ENCODE measurements at regions not wholly inside any gene's neighbourhood (a gene's known extent, or its start where the extent isn't known, plus 50 kb on each side); places are given as distances from the start of the nearest gene placed in this dataset.

DNA sequence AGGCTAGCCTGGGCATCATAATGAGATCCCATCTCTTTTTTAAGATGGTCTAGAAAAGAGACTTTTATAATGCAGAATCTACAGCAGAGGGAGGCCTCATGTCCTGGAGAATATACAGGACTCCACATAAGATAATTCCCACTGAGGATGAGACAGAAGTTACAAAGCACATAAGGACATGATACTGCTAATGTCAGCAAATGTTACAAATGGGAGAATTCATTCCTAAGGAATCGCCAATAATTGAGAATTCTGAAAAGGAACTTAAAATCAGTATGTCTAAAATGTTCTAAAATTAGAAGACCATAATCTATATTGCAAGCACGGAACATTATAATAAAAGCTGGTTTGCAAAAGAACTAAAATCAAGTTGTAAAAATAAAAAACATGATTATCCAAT lies 131.6 kb upstream of the PKDCC start:
- intact Hi-C loops (cut with DNase I; ENCODE audit: low total_unique reads) = no loop called here
- no peaks in the 10 kb centered on the region for H3K9me3 ChIP-seq
- H3K36me3 ChIP-seq = no peaks in the 10 kb centered on the region
- H3K27me3 ChIP-seq = no peaks in the 10 kb centered on the region
- TF ChIP-seq CTCF (IDR thresholded peaks at IDR 0.05) (no peak), POLR2A (IDR thresholded peaks at IDR 0.05) (no peak)
- H3K27ac ChIP-seq = no peak overlapping the region
- DNase-seq = no peak
- H3K4me3 ChIP-seq = no peak overlapping the region
- peaks cover 0 to 3% of the 10 kb centered on the region in 2 donors for H3K4me1 ChIP-seq

DNA sequence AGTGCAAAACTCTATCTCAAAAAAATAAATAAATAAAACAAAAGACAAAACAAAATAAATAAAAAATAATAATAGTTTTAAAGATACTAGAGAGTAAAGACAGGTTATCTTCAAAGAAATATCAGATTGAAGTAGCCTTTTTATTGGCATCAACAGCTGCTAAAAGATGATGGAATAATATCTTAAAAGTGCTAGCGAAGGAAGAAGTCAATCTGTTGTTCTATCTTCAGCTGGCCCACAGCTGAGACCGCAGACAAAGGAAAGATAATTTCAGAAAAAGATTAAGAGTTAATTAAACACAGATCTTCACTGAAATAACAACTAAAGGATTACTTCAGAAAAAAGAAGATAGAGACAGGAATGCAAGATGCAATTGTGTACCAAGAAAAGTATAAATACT lies 130.2 kb upstream of the PKDCC start:
- no peaks in the 10 kb centered on the region for H3K9me3 ChIP-seq
- no peak for TF ChIP-seq POLR2A (IDR thresholded peaks at IDR 0.05)
- TF ChIP-seq CTCF (IDR thresholded peaks at IDR 0.05) = no peak
- no peaks in the 10 kb centered on the region for H3K27me3 ChIP-seq
- no peaks in the 10 kb centered on the region for H3K36me3 ChIP-seq
- no peak for DNase-seq
- H3K27ac ChIP-seq = no peak overlapping the region
- H3K4me1 ChIP-seq = no peaks in the 10 kb centered on the region
- intact Hi-C loops (cut with DNase I; ENCODE audit: low total_unique reads) = no loop called here
- no peak overlapping the region for H3K4me3 ChIP-seq

GRCh38 chr2:41919135-41919534 lies 128.7 kb upstream of the PKDCC start:
- no peaks in the 10 kb centered on the region for H3K36me3 ChIP-seq
- TF ChIP-seq POLR2A (IDR thresholded peaks at IDR 0.05) (no peak), CTCF (IDR thresholded peaks at IDR 0.05) (no peak)
- H3K4me1 ChIP-seq = no peaks in the 10 kb centered on the region
- no peaks in the 10 kb centered on the region for H3K27me3 ChIP-seq
- H3K9me3 ChIP-seq = no peaks in the 10 kb centered on the region
- H3K27ac ChIP-seq = no peak overlapping the region
- no peak for DNase-seq
- intact Hi-C loops (cut with DNase I; ENCODE audit: low total_unique reads) = no loop called here
- H3K4me3 ChIP-seq = no peak overlapping the region

DNA sequence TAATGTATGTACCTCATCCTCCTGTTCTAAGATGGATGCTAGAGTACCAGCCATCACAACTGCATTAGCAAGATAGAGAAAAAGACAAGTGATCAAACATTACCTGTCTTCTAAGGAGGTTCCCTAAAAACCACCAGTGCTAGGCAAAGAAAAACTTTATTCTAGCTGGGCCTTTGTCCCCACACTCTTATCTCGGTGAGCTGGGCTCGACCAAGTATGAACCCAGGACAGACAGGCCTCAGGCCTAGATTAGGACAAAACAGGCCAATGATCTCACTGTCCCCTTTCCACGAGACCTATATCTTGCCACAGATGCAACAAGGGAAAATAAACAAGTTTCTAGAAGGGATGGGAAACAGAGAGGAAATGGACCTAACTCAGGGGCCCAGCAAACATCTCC lies 127.6 kb upstream of the PKDCC start:
- Histone ChIP-seq H3K4me1 (no peaks in the 10 kb centered on the region), H3K9me3 (no peaks in the 10 kb centered on the region), H3K36me3 (no peaks in the 10 kb centered on the region), H3K27me3 (no peaks in the 10 kb centered on the region), H3K27ac (no peak overlapping the region), H3K4me3 (no peak overlapping the region)
- TF ChIP-seq POLR2A (IDR thresholded peaks at IDR 0.05) = no peak
- no peak for TF ChIP-seq CTCF (IDR thresholded peaks at IDR 0.05)
- no peak for DNase-seq
- intact Hi-C loops (cut with DNase I; ENCODE audit: low total_unique reads) = no loop called here

GRCh38 chr2:41920812-41921211 lies 127.0 kb upstream of the PKDCC start:
- no peak for DNase-seq
- Histone ChIP-seq H3K27ac (no peak overlapping the region), H3K36me3 (no peaks in the 10 kb centered on the region), H3K9me3 (no peaks in the 10 kb centered on the region), H3K27me3 (no peaks in the 10 kb centered on the region), H3K4me3 (no peak overlapping the region), H3K4me1 (no peaks in the 10 kb centered on the region)
- TF ChIP-seq CTCF (IDR thresholded peaks at IDR 0.05) (no peak), POLR2A (IDR thresholded peaks at IDR 0.05) (no peak)
- intact Hi-C loops (cut with DNase I; ENCODE audit: low total_unique reads) = no loop called here

Data from uterus (tissue), 3 donors.